Panc1 (cell line): ENCODE measurements at regions not wholly inside any gene's neighbourhood (a gene's known extent, or its start where the extent isn't known, plus 50 kb on each side); places are given as distances from the start of the nearest gene placed in this dataset.

Source experiments
- CTCF ChIP-seq: fragments of 450-650 bp; IDR thresholded peaks from 2 replicates; pipeline ENCODE4 v1.5.1; 2017; ENCODE audit warnings: mild to moderate bottlenecking
- REST ChIP-seq, 2 experiments: IDR thresholded peaks; 2 replicates each; pipeline ENCODE4 v1.6.1; 2011 to 2012; ENCODE audit warnings: low read depth in 2 of 2, control low read depth in 1 of 2, low read length in 1 of 2, mild to moderate bottlenecking in 1 of 2, moderate library complexity in 1 of 2; ENCODE audit not compliant: insufficient read depth in 1 of 2

- TF ChIP-seq CTCF (no peak), REST (IDR thresholded peaks at IDR 0.05; ENCODE audit: insufficient read depth in 1 of 2, low read depth in 2 of 2, low read length in 1 of 2) (no peak)
Measured at GRCh38 chr9:12880406-12881015, 105.7 kb downstream of the LURAP1L start.
